HG02870 (cell line): ENCODE measurements at regions not wholly inside any gene's neighbourhood (a gene's known extent, or its start where the extent isn't known, plus 50 kb on each side); places are given as distances from the start of the nearest gene placed in this dataset.
A peak's percentile ranks its signal among the peaks of the same experiment; 100 is the strongest.

Source experiments
- ATAC-seq: cut with Tn5 transposase; IDR thresholded peaks from one replicate; pipeline ENCODE4 v1.9.1; 2021; ENCODE audit warnings: mild to moderate bottlenecking, moderate library complexity; ENCODE audit not compliant: unreplicated experiment

DNA sequence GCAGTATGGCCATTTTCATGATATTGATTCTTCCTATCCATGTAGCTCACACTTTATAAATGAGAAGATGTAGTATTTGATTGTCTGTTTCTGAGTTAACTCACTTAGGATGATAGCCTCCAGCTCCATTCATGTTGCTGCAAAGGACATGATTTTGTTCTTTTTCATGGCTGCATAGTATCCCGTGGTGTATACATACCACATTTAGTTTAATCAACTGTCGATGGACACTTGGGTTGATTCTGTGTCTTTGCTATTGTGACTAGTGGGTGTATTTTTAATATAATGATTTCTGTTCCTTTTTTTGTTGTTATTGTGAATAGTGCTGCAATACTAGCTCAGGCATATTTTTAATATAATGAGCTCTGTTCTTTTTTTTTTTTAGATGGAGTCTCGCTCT lies 560.3 kb upstream of the ZNF608 start:
- ATAC-seq = no peak

DNA sequence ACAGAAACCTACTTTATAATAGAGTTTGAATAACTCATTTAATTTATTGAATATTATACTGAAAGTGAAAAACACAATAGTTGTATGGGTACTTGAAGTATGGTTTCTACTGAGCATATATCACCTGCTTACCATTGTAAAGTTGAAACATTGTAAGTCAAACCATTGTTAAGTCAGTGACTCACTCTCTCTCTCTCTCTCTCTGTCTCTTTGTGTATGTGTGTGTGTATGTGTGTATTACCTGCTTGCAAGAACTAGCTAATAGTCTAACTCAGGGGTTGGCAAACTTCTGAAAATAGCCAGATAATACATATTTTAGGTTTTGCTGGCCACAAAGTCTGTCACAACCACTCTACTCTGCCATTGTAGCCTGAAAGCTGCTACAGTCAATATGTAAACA lies 564.3 kb upstream of the ZNF608 start:
- no peak for ATAC-seq

DNA sequence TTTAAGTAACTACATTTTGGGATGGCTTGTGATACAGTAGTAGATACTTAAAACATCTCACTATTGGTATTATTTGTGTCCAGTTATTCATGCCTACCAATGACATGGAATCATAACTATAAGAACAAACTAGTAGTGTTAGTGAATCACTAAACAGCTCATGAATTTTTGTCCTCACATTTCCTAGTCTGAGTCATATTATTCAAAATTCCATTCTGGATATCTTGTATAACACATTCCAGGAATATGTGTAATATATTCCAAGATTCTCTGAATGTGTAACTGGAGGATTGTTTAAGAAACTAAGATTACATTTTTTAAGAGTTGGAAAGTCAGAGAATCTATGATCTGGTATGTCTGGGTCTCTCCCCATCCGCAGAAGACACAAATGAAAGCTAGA lies 565.3 kb upstream of the ZNF608 start:
- no peak for ATAC-seq

DNA sequence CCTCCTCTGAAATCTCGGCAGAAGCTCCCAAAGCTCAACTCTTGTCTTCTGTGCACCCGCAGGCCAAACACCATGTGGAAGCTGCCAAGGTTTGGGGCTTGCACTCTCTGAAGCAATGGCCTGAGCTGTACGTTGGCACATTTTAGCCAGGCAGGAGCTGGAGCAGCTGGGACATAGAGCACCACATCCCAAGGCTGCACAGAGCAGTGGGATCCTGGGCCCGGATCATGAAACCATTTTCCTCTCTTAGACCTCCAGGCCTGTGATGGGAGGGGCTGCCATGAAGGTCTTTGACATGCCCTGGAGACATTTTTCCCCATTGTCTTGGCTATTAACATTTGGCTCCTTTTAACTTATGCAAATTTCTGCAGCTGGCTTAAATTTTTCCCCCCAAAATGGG lies 567.1 kb upstream of the ZNF608 start:
- ATAC-seq = no peak

DNA sequence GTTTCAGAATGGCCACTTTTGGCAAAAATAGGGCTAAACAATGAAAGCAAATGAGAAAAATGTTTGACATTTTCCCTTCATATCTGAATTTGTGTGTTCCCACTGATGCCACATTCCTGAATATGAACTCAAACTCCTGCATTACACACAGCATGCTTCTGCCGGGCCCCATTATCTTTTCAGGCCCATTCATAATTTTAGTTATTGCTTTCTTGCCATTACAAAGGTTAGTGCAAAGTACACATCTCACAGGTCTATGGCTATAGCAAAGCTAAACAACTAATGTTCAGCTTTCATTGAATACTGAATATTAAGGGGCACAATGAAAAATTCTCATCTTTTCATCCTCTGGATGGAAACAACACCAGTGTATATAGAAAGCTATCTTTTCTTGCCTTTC lies 568.9 kb upstream of the ZNF608 start:
- no peak for ATAC-seq

DNA sequence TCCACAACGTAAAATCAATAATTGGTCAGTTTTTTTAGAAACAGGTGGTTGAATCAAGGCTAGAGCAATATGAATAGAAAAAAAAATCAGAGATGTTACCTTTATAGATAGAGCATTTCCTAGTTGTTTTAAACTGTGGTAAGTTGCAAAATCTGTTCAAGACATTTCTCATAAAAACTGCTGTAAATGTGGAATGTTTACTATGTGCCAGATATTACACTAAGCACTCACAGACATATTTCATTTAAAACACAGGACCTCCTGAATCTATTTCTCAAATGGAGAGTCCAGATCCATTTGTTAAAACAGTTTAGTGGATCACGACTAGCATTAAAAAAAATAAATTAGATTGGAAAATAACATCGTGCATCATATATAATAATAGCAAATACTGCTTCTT lies 570.0 kb upstream of the ZNF608 start:
- ATAC-seq = no peak

DNA sequence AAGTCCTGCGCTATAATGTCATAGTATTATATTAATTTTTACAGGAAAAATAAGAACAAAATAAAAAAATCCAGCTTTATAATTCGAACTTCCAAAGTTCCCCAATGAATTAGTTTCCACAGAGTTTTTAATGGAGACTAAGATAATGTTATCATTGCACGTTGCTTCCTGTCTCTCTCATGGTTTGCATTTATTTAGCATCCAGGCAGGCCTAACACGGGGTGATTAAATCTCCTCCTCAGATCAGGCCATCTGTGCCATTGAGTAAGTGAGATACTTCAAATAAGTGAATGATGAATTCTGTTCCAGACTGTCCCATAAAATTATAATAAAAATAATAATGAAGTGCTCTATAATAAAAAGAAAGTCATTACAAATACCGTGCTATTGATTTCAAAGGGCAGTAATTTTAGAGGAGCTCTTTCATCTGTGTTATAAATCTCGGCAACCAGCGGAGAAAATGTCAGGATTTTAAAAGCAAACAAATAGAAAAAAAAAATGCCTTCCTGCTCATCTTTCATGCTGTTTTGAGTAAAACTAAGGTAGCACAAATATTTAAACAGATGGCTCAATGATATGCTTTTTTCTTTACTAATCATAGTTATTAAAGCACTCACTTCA lies 570.6 kb upstream of the ZNF608 start:
- no peak for ATAC-seq

DNA sequence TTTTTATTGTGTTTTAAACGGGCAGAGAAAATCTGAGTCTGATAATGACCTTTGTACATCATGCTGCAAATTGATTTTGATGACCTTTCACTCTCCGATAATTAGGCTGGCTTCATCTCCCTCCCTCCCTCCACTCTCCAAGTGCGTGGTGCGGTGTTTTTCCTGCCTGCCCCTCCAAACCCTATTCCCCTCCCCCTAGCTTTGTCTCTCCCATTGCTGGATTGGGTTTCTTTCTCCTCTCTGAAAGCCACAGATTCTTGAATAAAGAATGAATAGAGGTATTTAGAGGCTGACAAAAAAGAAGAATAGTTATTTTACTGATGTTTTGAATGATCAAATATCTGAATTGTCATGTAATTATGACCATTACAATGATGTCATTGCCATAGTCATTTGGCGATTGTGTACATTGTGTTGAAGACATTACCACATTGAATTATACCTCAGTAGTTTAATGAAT lies 571.1 kb upstream of the ZNF608 start:
- ATAC-seq = no peak

DNA sequence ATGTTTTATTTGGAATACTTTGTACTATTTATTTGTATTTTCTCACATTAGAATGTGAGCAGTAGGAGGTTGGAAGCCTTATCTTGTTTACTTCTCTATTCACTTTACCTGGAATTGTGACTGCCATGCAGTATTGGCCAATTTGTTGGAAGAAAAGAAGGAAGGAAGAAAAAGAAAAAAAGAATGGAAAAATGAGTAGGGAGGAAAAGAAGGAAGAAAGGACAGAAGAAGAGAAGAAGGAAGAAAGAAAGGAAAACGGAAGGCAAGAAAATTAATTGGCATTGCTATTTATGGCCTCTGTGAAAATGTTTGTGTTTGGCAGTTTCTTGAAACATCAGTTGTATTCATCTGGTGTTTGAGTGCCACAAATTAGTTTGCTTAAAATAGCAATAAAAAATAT lies 575.2 kb upstream of the ZNF608 start:
- no peak for ATAC-seq

DNA sequence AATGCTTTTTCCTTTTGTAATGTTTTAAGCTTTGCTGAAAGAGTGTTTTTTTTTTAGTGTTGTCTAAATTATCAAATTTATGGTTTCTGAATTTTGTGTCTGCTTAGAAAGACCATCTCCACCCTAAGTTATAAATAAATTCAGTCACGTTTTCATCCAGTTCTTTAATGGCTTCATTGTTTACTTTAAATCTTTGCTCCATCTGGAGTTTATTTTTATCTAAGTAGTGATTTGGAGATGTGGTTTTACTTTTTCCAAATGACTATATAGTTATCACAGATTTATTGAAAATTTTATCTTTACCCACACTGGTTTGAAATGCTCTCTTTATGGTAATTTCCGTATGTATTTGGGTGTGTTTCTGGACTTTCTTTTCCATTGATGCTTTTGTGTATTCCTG lies 577.2 kb upstream of the ZNF608 start:
- no peak for ATAC-seq

DNA sequence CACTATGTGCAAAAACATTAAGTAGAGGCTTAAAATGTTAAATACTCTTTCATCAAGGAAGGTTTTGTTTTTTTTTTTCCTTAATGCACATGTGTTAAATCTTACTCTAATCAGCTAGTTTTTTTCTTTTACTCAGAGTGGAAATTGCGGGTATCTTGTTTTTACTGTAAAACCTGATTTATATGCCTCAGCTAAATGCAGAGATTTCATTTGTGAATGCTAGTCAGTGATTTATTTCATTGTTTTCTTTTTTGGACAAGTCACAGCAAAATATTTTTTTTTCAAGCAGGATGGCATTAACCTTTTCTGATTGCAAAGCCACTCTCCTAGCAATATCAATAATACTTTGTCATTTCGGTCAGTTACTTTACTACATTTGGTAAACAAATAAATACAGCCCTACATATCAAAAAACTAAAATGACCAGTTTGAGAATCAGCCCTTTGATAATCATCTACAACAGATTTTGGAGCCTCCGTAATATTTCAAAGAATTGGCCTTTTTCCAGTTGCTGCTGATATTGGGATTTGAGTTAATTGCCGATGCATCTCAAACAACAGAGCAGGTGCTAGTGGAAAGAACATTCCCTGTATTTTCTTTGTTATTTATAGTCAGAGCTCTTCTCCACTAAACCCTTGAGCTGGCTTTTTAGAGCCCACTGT lies 579.2 kb upstream of the ZNF608 start:
- ATAC-seq = no peak

DNA sequence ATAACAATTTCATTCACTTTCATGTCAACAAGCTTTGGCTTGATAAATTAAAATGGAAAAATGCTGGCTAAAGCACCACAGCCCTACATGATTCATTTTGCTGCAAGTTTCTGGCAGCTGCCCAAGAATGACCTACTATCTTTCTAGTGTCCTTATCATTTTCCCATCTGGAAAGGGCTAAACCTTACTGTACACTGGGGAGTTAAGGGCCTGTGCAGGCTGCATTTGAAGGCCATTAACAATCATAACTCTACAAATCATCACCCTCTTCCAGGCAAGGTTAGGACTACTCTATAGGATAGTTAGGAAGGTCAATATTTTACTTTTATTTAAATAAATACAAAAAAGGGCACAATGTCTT lies 579.7 kb upstream of the ZNF608 start:
- no peak for ATAC-seq

DNA sequence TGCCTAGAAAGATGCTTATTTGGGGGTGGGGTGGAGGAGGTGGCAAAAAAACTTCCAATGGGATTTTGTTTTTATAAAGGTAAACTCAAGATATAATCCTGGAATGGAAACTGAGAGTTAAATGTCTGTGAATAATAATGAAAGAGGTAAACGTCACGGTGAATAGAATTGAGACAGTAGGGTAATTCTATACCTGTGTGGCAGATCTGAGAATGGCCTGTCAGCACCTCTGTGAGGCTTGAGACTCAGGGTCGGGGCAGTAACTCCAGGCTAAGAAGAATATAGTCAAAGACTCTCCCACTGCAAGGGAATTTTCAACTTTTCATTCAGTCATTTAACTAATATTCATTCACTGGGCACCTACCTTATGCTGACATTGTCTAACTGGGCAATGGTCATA lies 581.2 kb upstream of the ZNF608 start:
- peak; percentile 91 for ATAC-seq

DNA sequence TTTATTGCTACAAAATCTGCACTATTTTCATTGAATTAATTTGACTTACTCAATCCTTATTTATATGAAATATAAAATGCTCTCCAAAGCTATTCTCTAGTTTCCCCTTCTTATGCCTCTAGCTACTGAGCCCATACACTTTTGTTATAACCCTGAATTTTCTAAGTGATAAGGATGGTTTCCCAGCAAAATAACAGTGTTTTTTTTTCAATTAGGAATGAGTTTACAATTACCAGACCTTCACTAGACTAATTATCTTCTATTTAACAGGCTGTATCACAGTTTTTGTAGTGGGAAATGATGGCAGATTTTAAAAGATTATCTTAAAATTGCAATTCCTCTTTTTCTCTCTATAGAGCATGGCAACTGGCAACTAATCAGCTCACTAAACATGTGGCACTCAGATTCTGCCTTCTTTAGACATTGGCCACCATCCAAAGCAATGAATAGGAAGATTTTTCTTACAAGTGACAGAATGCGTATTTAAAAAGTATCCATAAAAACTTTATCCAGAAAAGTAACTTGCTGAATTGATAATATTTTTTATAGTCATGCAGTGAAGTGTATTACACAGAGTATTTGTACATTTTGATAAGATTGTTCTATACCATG lies 585.7 kb upstream of the ZNF608 start:
- no peak for ATAC-seq

DNA sequence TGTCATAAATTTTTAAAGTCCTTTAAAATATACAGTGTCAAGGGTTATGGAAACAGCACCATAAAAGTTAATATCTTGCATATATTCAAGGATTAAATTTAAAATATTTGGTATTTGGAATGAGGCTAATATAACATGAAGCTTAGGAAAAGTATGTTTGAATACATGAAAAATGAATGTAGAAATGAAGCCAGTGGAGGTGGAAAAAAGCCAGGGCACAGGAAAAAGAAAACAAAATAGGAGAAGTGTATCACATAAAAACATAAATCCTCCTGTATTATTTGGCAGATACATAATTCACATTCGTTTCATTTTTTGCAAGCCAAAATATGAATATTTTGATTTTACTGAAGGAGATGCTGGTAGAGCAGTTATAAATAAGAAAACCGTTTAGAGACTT lies 587.0 kb upstream of the ZNF608 start:
- ATAC-seq = no peak

DNA sequence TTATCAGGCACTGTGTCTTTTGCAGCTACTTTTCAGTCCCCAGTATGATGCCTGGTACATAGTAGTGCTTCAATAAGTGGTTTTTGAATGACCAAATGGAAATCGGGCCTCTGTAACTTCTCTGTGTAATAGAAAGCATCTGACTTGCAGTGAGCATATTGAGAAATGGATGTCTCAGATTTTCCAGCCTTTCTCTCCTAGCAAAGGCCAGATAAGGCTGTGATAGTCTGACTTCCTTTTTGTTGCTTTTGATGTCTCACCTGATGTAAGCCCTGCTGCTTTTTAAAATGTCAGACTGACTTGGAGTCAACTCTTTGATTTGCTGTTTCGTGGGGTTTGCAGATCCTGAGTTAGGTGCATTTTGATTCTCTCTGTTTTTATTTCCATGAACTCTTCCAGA lies 590.0 kb upstream of the ZNF608 start:
- ATAC-seq = no peak

DNA sequence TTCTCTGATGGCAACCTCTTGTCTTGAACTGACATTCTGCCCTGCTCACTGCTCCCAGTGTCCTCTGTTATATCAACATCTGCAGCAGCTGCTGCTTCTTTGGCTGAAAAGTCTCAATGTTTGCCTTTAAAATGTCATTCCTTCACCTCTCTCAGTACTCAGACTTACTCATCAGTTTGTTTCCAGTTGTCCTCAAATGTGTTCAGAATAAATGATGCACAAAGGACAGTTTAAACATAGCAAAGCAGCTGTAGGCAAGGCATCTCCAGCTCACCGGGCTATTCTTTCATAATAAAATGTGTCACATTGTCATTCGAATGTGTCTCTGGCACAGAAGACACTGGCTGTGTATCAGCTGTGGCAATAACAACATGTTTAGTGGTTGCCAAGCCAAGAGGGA lies 590.9 kb upstream of the ZNF608 start:
- ATAC-seq = no peak

DNA sequence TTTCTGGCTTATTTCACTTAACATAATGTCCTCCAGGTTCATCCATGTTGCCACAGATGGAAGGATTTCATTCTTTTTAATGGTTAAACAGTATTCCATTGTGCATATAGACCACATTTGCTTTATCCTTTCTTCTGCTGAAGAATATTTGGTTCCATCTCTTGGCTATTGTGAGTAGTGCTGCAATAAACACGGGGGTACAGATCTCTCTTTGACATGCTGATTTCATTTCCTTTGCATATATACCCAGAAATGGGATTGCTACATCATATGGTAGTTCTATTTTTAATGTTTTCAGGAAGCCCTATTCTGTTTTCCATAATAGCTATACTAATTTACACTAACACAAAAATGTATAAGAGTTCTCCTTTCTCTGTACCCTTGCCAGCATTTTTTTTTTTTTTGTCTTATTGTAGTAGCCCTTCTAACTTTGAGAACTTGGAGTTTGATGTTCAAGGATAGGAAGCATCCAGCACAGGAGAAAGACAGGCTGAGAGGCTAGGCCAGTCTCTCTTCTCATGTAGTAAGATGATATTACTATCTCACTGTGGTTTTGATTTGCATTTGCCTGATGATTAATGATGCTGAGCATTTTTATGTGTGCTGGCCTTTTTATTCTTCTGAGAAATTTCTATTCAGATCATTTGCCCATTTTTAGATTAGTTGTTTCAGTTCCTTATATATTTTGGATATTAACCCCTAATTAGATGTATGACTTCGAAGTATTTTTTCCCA lies 592.2 kb upstream of the ZNF608 start:
- no peak for ATAC-seq

DNA sequence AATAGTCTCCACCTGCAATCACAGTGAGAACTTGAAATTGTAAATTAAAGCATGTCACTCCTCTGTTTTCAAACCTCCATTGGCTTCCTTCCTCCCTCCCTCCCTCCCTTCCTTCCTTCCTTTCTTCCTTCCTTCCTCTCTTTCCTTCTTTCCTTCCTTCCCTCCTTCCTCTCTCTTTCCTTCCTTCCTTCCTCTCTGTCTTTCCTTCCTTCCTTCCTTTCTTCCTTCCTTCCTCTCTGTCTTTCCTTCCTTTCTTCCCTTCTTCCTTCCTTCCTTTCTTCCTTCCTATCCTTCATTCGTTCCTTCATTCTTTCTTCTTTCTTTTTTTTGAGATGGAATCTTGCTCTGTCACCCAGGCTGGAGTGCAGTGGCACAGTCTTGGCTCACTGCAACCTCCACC lies 595.0 kb upstream of the ZNF608 start:
- ATAC-seq = no peak

DNA sequence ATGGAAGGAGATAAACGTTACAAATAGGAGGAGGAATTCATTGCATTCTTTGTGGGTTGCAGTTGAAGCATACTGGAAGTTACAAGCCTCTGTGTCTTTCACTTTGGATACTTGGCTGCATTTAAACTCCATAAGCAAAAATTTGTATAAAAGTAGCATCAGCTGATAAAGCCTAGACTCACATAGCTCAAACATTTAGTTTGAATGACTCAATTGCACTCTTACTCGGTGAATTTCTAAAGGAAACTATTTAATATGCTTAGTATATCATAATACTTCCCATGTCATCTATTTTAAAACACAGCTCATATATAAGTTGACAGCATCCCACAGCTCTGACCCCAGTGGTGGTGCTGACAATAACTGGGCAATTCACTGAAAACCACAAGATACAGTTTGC lies 596.6 kb upstream of the ZNF608 start:
- ATAC-seq = no peak

DNA sequence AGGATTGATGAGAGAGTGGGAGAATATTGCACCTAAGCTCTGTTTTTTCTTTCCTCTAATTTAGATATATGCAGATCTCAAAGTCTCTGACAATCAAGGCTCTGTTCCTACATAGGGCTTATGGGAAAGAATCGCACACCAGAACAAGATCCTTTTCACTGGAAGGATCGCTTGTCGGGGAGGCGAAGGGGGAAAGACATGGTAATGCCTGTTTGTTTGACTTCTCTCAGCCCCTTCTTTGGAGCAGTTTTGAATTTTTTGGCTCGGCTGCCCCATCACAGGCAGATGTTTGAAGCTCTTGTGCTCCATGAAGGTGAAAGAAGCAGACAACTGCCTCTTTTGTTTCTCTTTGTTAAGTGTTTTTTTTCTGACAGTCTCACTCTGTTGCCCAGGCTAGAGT lies 599.9 kb upstream of the ZNF608 start:
- no peak for ATAC-seq

DNA sequence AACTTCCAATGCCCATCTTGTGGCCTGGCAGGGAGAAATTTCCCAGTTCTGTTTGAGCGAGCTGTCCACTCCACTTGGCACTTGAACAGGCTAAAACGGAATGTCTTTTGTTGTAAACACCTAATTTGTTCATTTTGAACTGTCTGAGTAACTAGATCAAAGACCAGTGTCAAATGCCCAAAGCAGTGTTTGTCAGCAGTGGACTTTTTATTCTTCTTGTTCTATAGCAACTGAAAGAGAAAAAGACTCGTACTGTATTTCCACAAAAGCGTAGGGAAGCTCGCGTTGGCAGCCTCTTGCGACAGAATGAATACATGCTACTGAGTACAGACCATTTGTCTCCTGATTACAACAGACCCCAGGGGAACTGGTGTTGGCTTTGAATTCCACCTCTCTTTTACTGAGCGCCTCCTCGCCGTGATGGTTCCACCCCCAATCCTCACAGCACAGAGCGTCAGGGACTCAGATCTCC lies 601.8 kb upstream of the ZNF608 start:
- no peak for ATAC-seq
